IMR-90 (cell line): ENCODE measurements at regions not wholly inside any gene's neighbourhood (a gene's known extent, or its start where the extent isn't known, plus 50 kb on each side); places are given as distances from the start of the nearest gene placed in this dataset.

Experiments
- ATAC-seq: fragments of 200-7000 bp; cut with Tn5 transposase; 2 replicates; pipeline ENCODE4 v1.9.1; 2020; ENCODE audit warnings: low read depth, mild to moderate bottlenecking, moderate library complexity
- BruUV-seq: library from RNA; stranded (reverse); fragments of 400-500 nt; replicated peaks from 2 replicates; lab custom pipeline; 2021; lab: Mats Ljungman, UMichigan
- CTCF ChIA-PET: fragments of 300-600 bp; formaldehyde crosslinking; extraction: SDS; loops from one replicate; lab custom pipeline; 2021; ENCODE audit warnings: antibody characterized with exemption; lab: Yijun Ruan, JAX
- POLR2A ChIA-PET: fragments of 300-600 bp; sonication (Branson Sonifier 250); formaldehyde crosslinking; loops from one replicate; lab custom pipeline; 2022; ENCODE audit warnings: antibody characterized with exemption; ENCODE audit not compliant: unreplicated experiment; lab: Charles Lee
- DNase-seq: peaks from one replicate; pipeline ENCODE4 v3.0.0; 2013
- H2AFZ ChIP-seq: replicated peaks from 2 replicates; pipeline ENCODE3; 2013; ENCODE audit warnings: low read length, mild to moderate bottlenecking; ENCODE audit not compliant: poor library complexity
- H2AK5ac ChIP-seq: 2 replicates; pipeline ENCODE4 v1.6.1; 2013; ENCODE audit warnings: low read depth, low read length, inconsistent platforms
- H2AK9ac ChIP-seq: replicated peaks from 2 replicates; pipeline ENCODE3; 2013; ENCODE audit warnings: mild to moderate bottlenecking, low read depth, low read length, moderate library complexity; ENCODE audit not compliant: poor library complexity
- H2BK120ac ChIP-seq: 2 replicates; pipeline ENCODE4 v1.6.1; 2013; ENCODE audit warnings: low read depth, low read length, inconsistent platforms
- H2BK15ac ChIP-seq: 3 replicates; pipeline ENCODE4 v1.6.1; 2013; ENCODE audit warnings: low read depth, low read length, inconsistent platforms
- H2BK20ac ChIP-seq: 2 replicates; pipeline ENCODE4 v1.6.1; 2013; ENCODE audit warnings: low read depth, mild to moderate bottlenecking, inconsistent platforms, low read length, moderate library complexity
- H2BK5ac ChIP-seq: 2 replicates; pipeline ENCODE4 v1.6.1; 2013; ENCODE audit warnings: mild to moderate bottlenecking, low read depth, low read length, inconsistent platforms; ENCODE audit not compliant: poor library complexity, severe bottlenecking
- H3K14ac ChIP-seq: replicated peaks from 2 replicates; pipeline ENCODE4 v1.6.1; 2013; ENCODE audit warnings: low read depth, low read length, inconsistent platforms
- H3K18ac ChIP-seq: 2 replicates; pipeline ENCODE4 v1.6.1; 2013; ENCODE audit warnings: low read depth, low read length, control low read depth
- H3K23ac ChIP-seq: 2 replicates; pipeline ENCODE4 v1.6.1; 2013; ENCODE audit warnings: low read depth, low read length, inconsistent platforms
- H3K27ac ChIP-seq: 2 replicates; pipeline ENCODE4 v1.5.1; 2013; ENCODE audit warnings: mild to moderate bottlenecking, control low read depth, low read length; ENCODE audit not compliant: insufficient read depth
- H3K27me3 ChIP-seq: 2 replicates; pipeline ENCODE4 v1.6.1; 2013; ENCODE audit warnings: low read length; ENCODE audit not compliant: control insufficient read depth, insufficient read depth
- H3K36me3 ChIP-seq: 2 replicates; pipeline ENCODE4 v1.6.1; 2013; ENCODE audit warnings: low read length, mixed read lengths; ENCODE audit not compliant: control insufficient read depth, insufficient read depth
- H3K4ac ChIP-seq: 2 replicates; pipeline ENCODE4 v1.6.1; 2013; ENCODE audit warnings: low read depth, low read length, inconsistent platforms
- H3K4me1 ChIP-seq: 2 replicates; pipeline ENCODE4 v1.6.1; 2013; ENCODE audit warnings: low read length, mixed read lengths; ENCODE audit not compliant: control insufficient read depth, insufficient read depth
- H3K4me2 ChIP-seq: 2 replicates; pipeline ENCODE4 v1.6.1; 2013; ENCODE audit warnings: low read depth, mild to moderate bottlenecking, control low read depth, low read length, moderate library complexity
- H3K4me3 ChIP-seq: 2 replicates; pipeline ENCODE4 v1.5.1; 2013; ENCODE audit warnings: low read depth, mild to moderate bottlenecking, control low read depth, low read length, moderate library complexity; ENCODE audit not compliant: insufficient read depth
- H3K56ac ChIP-seq: 2 replicates; pipeline ENCODE4 v1.6.1; 2013; ENCODE audit warnings: low read length, inconsistent platforms; ENCODE audit not compliant: insufficient read depth; ENCODE audit errors: extremely low read depth
- H3K79me1 ChIP-seq, 2 experiments: 2 replicates each; pipeline ENCODE4 v1.6.1; 2013; ENCODE audit warnings: low read length in 2 of 2, inconsistent platforms in 1 of 2, low read depth in 1 of 2
- H3K9ac ChIP-seq: 2 replicates; pipeline ENCODE4 v1.6.1; 2013; ENCODE audit warnings: low read depth, low read length, control low read depth
- H3K9me1 ChIP-seq: 2 replicates; pipeline ENCODE4 v1.6.1; 2013; ENCODE audit warnings: low read length, inconsistent platforms; ENCODE audit not compliant: insufficient read depth
- H3K9me3 ChIP-seq: 2 replicates; pipeline ENCODE4 v1.6.1; 2013; ENCODE audit warnings: low read length; ENCODE audit not compliant: control insufficient read depth, insufficient read depth
- H4K20me1 ChIP-seq: 2 replicates; pipeline ENCODE4 v1.6.1; 2013; ENCODE audit warnings: low read length, inconsistent platforms; ENCODE audit not compliant: insufficient read depth
- H4K5ac ChIP-seq: 2 replicates; pipeline ENCODE4 v1.6.1; 2013; ENCODE audit warnings: mild to moderate bottlenecking, low read depth, low read length, control low read depth
- H4K8ac ChIP-seq, 2 experiments: 2 replicates each; pipeline ENCODE4 v1.6.1; 2013; ENCODE audit warnings: low read depth in 2 of 2, low read length in 2 of 2, control low read depth in 1 of 2, inconsistent platforms in 1 of 2
- H4K91ac ChIP-seq: 2 replicates; pipeline ENCODE4 v1.6.1; 2013; ENCODE audit warnings: low read depth, low read length, inconsistent platforms; ENCODE audit not compliant: insufficient read depth
- CEBPB ChIP-seq: IDR thresholded peaks from 2 replicates; pipeline ENCODE4 v1.6.1; 2012; ENCODE audit warnings: low read depth, low read length, improper control_type of control experiment
- NFE2L2 ChIP-seq: fragments of 150-350 bp; IDR thresholded peaks from 2 replicates; pipeline ENCODE4 v1.6.1; 2016; ENCODE audit warnings: low read depth, mild to moderate bottlenecking, low read length
- RCOR1 ChIP-seq: IDR thresholded peaks from 2 replicates; pipeline ENCODE4 v1.6.1; 2012; ENCODE audit warnings: mild to moderate bottlenecking, low read length, improper control_type of control experiment; ENCODE audit not compliant: insufficient replicate concordance
- RFX5 ChIP-seq: IDR thresholded peaks from 2 replicates; pipeline ENCODE4 v1.8.0; 2012; ENCODE audit warnings: low read depth, mild to moderate bottlenecking, low read length, moderate library complexity
- SMC3 ChIP-seq: fragments of 150-350 bp; IDR thresholded peaks from 2 replicates; pipeline ENCODE4 v1.6.1; 2016; ENCODE audit warnings: low read depth, mild to moderate bottlenecking, antibody characterized with exemption, low read length, moderate library complexity
- WGBS, 2 experiments: methylation state at CpG; one replicate each; pipeline versions ENCODE4 v1.1.5 to v1.1.7; 2013; ENCODE audit warnings: missing lambda C conversion rate in 2 of 2; ENCODE audit not compliant: insufficient read length in 1 of 2; ENCODE audit errors: extremely low coverage in 2 of 2; 5-methylcytosine and 5-hydroxymethylcytosine counted together
- dilution Hi-C: fragments of 300-500 bp; cut with HindIII; formaldehyde crosslinking; loops from one replicate; pipeline ENCODE4 v1.14.3; 2018; ENCODE audit warnings: low sequenced_read_pairs; ENCODE audit not compliant: unreplicated experiment
- in situ Hi-C: fragments of 300-500 bp; cut with MboI; formaldehyde crosslinking; loops from 3 replicates; pipeline ENCODE4 v1.14.3; 2019; ENCODE audit warnings: low sequenced_read_pairs, inconsistent platforms, mixed read lengths
- intact Hi-C: fragments of 100-400 bp; cut with micrococcal nuclease; formaldehyde crosslinking; loops from 2 replicates; pipeline ENCODE4 v1.10.0; 2022
- TF ChIP-seq, protein P1 (sequence below): fragments of 150-350 bp; IDR thresholded peaks from 2 replicates; pipeline ENCODE4 v1.6.1; 2017; ENCODE audit warnings: mild to moderate bottlenecking, antibody characterized with exemption, low read length, low read depth
- TF ChIP-seq, protein P2 (sequence below): fragments of 150-350 bp; IDR thresholded peaks from 2 replicates; pipeline ENCODE4 v1.6.1; 2016; ENCODE audit warnings: low read depth, mild to moderate bottlenecking, low read length, moderate library complexity, borderline replicate concordance
- TF ChIP-seq, protein P3 (sequence below): conservative IDR thresholded peaks from 2 replicates; pipeline ENCODE4 v1.5.1; 2012; ENCODE audit warnings: mild to moderate bottlenecking, low read depth, low read length, improper control_type of control experiment

DNA sequence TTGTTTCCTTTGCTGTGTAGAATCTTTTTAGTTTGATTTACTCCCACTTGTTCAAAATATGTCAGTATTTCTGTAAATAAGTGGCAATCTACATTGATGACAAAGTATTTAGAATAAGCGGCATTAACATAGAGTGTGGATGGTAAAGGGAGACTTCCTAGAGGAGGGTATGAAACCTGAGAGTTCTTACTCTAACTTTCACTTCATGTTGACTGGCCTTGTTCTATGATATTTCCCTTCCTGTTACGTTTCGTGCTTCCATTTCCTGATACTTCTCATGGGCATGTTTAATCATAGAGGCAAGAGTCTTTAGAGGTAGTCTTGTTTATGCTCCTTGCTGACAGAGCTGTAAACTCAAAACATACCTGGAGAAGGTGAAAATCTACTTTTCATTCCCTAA lies 408.9 kb downstream of the GLUD2 start:
- Histone ChIP-seq H3K36me3 (no peaks in the 10 kb centered on the region), H3K4ac (no peak overlapping the region), H3K4me1 (no peaks in the 10 kb centered on the region), H4K20me1 (no peaks in the 10 kb centered on the region), H3K9me3 (no peaks in the 10 kb centered on the region), H3K79me1 (no peaks in the 10 kb centered on the region), H3K4me3 (no peak overlapping the region), H2AK9ac (no peak overlapping the region), H3K18ac (no peak overlapping the region), H4K8ac (no peak overlapping the region), H2AK5ac (no peak overlapping the region), H3K4me2 (no peak overlapping the region), H2BK20ac (no peak overlapping the region), H3K27ac (no peak overlapping the region), H3K23ac (no peak overlapping the region), H3K9ac (no peak overlapping the region), H2AFZ (no peak overlapping the region), H2BK120ac (no peak overlapping the region), H3K27me3 (no peaks in the 10 kb centered on the region), H3K56ac (no peak overlapping the region), H3K9me1 (no peaks in the 10 kb centered on the region), H2BK15ac (no peak overlapping the region), H2BK5ac (no peak overlapping the region), H4K5ac (no peak overlapping the region), H4K91ac (no peak overlapping the region), H3K14ac (no peak overlapping the region)
- DNase-seq (no peak), ATAC-seq (no peak)
- POLR2A ChIA-PET: no interaction called here
- in situ Hi-C loops: no loop called here
- WGBS, 2 experiments: no CpG with 5 or more reads among the region's 3 CpGs
- intact Hi-C loops: no loop called here
- dilution Hi-C loops: no loop called here
- CTCF ChIA-PET: no interaction called here
- no TSS peak for BruUV-seq
- TF ChIP-seq RCOR1 (no peak), SMC3 (no peak), NFE2L2 (no peak), CEBPB (no peak), RFX5 (no peak)
- TF ChIP-seq, protein P1, sequence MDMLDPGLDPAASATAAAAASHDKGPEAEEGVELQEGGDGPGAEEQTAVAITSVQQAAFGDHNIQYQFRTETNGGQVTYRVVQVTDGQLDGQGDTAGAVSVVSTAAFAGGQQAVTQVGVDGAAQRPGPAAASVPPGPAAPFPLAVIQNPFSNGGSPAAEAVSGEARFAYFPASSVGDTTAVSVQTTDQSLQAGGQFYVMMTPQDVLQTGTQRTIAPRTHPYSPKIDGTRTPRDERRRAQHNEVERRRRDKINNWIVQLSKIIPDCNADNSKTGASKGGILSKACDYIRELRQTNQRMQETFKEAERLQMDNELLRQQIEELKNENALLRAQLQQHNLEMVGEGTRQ: no peak
- TF ChIP-seq, protein P2, sequence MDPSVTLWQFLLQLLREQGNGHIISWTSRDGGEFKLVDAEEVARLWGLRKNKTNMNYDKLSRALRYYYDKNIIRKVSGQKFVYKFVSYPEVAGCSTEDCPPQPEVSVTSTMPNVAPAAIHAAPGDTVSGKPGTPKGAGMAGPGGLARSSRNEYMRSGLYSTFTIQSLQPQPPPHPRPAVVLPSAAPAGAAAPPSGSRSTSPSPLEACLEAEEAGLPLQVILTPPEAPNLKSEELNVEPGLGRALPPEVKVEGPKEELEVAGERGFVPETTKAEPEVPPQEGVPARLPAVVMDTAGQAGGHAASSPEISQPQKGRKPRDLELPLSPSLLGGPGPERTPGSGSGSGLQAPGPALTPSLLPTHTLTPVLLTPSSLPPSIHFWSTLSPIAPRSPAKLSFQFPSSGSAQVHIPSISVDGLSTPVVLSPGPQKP: no peak
- TF ChIP-seq, protein P3, sequence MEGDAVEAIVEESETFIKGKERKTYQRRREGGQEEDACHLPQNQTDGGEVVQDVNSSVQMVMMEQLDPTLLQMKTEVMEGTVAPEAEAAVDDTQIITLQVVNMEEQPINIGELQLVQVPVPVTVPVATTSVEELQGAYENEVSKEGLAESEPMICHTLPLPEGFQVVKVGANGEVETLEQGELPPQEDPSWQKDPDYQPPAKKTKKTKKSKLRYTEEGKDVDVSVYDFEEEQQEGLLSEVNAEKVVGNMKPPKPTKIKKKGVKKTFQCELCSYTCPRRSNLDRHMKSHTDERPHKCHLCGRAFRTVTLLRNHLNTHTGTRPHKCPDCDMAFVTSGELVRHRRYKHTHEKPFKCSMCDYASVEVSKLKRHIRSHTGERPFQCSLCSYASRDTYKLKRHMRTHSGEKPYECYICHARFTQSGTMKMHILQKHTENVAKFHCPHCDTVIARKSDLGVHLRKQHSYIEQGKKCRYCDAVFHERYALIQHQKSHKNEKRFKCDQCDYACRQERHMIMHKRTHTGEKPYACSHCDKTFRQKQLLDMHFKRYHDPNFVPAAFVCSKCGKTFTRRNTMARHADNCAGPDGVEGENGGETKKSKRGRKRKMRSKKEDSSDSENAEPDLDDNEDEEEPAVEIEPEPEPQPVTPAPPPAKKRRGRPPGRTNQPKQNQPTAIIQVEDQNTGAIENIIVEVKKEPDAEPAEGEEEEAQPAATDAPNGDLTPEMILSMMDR: no peak
